ENCODE measurements at regions not wholly inside any gene's neighbourhood (a gene's known extent, or its start where the extent isn't known, plus 50 kb on each side); places are given as distances from the start of the nearest gene placed in this dataset.
"Not testable (repeated sequence)": the region's sequence is repeated elsewhere in the genome, so short reads cannot be mapped to it uniquely, and the experiment has no call there.

DNA sequence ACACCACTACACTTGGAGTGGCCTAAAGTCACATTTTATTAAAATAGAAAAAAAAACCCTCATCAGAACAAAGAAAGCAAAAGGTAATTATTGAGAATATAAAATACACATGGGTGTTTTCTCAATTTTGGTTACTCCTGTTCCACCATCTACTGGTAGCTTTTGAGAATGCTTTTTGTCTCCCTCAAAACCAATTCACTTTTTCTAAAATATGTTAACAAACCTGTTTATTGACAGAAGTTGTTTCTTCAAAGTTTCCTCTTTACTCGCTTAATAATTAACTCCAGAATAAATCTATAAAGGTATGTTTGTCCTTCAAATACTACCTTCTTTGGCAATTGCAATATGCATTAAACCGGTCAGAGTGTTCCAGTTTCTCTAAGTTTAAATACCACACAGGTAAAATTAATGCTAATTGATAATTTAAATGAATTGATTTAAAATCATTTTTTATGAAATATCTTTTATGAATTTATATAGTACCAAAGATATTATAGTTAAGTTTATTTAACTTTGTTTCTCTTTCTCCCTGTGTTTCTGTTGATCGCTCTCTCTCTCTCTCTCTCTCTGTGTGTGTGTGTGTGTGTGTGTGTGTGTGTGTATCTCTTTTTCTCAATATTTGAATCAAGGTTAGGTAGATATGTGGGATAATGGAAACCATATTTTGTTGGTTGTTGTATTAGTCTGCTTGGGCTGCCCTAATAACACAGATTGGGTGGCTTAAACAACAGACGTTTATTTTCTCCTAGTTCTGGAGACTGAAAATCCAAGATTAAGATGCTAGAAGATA, 487.4 kb downstream of the PRDM9 start:
- DNase-seq: peak; percentile 45

DNA sequence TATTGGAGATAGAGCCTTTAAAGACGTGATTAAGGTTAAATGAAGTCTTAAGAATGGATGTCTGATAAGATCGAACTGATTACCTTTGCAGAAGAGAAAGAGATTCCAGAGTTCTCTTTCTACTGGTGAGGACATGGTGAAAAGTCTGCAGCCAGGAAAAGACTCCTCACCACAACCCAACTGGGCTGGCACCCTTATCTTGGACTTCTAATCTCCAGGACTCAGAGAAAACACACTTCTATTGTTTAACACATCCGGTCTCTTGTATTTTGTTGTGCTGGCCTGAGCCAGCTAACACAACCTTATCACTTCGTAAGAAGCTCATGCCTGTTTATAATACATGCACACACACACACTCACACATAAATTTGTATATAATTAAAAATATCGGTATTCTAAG, 489.1 kb downstream of the PRDM9 start:
- DNase-seq: peak; percentile 10

DNA sequence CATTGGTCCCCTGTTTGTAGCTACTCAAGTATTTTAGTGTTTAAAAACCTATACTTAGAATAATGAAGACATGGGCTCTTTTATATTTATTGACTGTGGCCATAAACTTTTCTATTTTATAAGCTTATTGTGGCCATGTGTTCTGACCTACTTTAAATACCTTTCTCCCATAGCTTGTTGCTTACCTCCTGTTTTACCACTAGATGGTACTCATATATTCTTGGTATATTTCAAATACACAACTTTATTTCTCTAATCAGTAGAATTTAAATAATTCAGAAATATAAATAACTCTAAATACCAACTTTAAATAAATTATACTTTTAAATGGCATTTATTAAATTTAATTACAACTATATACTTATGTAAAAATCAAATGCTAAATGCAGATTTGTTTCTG, 498.0 kb downstream of the PRDM9 start:
- peak; percentile 3 for DNase-seq

DNA sequence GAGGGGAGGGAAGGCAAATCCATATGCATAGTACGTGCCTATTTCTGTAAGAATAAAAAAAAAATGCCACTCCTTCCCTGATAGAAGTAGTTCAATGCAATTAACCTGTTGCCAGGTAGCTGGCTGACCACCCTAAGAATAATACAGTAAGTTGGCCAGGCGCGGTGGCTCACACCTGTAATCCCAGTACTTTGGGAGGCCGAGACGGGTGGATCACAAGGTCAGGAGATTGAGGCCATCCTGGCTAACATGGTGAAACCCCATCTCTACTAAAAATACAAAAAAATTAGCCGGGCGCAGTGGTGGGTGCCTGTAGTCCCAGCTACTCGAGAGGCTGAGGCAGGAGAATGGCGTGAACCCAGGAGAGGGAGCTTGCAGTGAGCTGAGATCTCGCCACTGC, 510.3 kb downstream of the PRDM9 start:
- not testable (repeated sequence) for DNase-seq

DNA sequence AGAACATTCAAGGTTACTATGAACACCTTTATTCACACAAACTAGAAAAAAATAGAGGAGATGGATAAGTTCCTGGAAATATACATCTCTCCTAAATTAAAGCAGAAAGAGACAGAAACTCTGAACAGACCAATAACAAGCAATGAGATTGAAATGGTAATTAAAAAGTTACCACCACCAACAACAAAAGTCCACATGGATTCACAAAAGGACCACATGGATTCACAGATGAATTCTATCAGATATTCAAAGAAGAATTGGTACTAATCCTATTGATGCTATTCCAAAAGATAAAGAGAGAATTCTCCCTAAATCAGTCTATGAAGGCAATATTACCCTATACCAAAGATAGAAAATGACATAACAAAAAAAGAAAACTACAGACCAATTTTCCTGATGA, 518.9 kb downstream of the PRDM9 start:
- no peak for DNase-seq

DNA sequence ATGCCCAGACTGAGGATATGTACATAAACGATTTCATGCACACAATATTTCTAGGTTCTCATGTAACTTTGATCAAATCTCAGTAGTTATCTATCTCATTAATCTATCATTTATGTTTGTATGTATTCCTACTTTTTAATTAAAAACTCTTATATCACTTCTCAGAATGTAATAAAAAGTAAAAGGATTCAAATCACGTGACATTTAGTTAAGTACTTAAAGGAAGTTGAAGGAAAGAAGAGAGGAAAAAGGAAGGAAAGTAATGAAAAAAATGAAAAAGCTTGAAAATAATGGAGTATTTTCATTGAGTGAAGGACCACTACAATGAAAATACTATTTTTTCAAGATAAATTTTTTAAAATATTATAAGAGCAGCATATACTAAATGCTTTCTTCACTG, 535.3 kb downstream of the PRDM9 start:
- no peak for DNase-seq

DNA sequence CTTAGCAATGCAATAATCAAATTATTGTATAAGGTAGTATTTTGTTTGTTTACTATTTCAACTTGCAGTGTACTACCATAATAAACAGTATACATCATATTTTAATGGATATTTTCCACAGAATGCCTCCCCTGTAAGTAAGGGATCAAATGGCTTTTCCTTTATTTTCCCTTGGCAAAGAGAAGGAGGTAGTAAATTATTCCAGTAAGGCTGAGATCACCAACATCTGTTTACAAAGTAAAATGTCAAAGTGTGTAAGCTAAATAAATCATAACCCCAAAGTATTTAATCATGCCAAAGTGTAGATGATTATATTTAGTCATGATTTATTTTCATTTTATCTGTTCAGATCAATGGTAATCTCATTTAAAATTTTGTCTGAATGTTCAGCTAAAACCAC, 537.6 kb downstream of the PRDM9 start:
- DNase-seq: no peak

DNA sequence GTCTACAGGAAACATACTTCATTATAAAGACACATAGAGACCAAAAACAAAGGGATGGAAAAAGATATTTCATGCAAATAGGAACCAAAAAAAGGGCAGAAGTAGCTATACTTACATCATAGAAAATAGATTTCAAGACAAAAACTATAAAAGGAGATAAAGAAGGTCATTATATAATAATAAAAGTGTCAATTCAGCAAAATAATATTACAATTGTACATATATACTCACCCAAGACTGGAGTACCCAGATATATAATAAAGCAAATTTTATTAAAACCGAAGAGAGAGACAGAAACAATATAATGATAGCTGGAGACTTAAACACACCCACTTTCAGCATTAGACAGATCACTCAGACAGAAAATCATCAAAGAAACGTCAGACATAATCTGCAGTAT, 546.3 kb downstream of the PRDM9 start:
- DNase-seq: no peak

DNA sequence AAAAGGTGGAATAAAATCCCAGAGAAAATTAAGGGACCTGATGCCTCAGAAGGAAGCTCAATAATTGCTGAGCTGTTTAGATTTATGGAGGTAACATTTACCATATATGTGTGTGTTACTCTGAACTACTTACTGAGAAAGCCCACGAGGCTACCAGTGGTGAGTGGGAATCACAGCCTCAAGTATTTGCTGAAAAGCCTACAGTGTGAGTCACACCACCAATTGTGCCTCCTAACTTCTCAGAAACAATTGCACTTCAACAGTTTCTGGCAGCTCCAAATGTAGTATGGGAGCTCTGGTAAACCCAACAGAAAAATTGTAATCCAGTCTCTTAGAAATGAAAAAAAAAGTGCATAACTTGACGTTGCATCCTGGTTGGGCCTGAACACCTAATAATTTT, 551.6 kb downstream of the PRDM9 start:
- DNase-seq: no peak

DNA sequence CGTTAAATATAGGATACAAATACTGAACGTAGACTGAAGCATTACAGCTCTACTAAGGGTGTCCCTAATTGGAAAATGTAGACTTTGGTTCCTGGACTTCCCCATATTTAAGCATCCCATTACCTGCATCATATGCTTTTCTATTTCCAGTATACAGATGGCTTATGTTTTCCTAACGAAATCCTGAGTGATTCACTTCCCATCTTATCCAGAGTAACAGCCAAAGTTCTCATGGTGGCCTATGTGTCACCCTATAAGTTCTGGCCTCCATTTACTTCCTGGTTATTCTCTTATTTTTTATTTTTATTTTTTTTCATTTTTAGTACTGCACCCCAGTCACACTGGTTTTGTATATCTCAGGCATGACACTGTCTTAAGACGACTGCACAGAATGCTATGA, 552.3 kb downstream of the PRDM9 start:
- no peak for DNase-seq

DNA sequence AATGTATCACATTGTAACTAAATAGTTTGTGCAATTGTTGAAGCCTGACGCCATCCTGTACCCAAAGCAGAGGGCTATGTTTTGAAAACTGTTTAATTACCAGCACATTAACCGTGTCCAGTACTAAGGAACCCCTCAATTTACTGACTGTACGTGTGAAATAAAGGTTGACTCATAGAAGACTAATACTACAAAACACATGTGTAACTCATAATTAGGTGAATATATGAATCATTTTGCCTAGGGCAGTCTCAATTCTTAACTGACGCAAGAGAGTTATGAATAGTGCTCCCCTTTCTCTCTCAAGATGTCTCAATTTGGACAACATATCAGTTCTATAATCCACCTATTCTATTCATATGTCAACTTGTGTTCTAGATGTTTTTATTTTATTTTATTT, 558.4 kb downstream of the PRDM9 start:
- DNase-seq: no peak

DNA sequence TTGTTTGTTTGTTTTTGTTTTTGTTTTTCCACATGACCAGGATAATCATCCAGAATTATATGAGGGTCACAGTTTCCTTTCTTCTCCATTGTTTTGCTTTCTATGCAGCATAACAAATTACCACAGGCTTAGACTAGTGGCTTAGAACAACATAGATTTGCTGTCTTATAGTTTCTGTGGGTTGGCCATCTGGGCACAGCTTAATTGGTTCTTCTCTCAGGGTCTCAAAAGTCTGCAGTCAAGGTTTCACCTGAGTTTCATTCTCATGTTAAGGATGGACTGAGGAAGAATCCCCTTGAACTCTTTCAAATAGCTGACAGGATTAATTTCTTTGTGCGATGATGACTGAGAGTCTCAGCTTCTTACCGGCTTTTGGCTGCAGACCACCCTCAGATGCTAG, 559.8 kb downstream of the PRDM9 start:
- no peak for DNase-seq

DNA sequence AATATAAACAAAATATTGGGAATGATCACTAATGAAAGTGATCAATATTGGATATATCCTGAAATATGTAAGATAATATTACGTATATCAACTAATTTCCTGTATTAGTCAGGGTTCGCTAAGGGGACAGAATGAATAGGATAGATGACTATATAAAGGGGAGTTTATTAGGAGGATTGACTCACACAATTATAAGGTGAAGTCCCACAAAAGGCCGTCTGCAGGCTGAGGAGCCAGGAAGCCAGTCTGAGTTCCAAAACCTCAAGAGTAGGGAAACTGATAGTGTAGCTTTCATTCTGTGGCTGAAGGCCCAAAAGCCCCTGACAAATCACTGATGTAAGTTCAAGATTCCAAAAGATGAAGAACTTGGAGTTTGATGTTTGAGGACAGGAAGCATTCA, 561.1 kb downstream of the PRDM9 start:
- no peak for DNase-seq

DNA sequence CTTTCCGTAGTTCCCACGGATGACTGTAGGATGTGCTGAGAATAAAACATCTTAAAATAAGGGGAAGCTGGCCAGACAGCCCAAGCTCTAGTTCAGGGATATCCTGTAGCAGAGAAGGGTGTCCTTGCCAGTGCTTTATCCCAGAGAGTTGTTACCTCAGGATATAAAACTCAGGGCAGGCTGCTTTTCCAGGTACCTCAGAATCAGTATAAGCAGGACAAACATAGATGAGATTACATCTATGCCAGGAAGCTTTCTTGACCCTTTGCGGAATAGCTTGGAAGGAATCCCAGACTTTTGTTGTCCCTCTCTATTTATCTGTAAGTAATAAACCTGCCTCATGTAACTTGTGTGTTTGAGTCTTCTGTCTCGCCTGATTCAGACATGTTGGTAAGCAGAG, 565.7 kb downstream of the PRDM9 start:
- DNase-seq: no peak

DNA sequence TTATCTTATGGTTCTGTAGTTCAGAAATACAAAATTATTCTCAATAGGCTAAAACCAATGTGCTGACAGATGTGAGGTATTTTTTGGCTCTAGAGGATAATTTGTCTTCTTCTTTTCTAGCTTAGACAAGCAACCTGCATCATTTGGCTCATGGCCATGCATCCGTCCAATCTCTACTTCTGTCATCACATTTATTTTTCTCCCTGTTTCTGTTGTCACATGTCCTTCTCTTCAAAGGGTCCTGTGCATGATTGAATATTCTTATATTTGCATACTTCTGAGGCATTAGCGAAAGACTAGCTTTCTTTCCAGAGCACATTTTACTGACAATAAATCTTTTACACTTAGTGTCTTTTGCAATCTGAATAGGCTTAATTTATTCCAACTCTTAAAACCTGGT, 564.7 kb downstream of the CDH10 start:
- DNase-seq: no peak

DNA sequence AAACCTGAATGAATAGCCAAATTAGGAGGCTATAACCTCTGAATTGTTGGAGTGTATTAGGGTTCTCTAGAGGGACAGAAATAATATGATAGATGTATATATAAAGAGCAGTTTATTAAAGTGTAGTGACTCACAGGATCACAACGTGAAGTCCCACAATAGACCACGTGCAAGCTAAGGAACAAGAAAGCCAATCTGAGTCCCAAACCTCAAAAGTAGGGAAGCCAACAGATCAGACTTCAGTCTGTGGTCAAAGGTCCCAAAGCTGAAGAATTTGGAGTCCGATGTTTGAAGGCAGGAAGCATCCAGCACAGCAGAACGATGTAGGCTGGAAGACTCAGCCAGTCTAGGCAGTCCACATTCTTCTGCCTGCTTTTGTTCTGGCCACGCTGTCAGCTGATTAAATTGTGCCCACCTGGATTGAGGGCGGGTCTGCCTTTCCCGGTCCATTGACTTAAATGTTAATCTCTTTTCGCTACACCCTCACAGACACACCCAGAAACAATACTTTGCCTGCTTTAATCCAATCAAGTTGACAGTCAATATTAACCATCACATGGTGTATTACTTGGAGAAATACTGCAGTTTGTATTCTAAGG, 550.6 kb downstream of the CDH10 start:
- DNase-seq: no peak

DNA sequence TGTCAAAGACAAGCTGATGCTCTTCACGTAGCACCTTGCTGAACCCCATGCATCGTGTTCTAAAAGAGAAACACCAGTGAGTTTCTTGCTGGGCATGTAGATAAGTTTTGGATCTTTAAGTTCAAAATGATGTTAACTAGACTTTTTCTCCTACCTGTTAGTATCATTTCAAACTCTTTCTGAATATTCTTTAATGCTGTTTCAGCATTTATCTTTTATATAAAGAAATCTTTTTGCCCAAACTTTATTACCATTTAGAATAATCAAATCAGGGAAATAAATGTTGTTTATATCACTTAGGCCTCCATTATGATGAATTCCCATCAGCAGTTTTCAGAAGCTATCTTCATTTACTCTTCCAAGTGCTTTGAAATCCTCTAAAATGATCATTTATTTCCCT, 542.8 kb downstream of the CDH10 start:
- no peak for DNase-seq

DNA sequence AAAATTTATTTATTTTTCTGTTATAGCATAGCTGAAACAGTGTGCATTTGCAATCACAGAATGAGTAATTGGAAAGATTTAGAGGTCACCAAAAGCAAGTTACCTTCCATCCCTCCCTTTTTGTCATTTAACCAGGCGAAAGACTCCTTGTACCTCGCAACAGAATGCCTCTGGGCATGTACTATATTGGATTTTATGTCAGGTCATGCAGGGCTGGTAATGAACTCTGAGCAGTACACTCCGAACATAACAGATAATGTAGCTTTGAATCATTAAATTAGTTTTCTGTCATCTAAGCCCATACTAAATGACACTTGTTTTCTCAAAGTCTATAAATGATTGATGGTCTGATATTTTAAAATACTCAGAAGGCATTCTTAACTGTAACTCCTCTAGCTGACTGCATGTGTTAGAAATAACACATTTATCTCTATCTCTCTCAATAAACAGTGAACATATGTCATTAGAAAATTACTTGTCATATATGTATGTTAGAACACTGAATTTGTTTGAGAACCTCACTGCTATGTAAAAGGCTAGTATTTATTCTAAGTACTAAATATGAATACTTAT, 541.2 kb downstream of the CDH10 start:
- DNase-seq: no peak

DNA sequence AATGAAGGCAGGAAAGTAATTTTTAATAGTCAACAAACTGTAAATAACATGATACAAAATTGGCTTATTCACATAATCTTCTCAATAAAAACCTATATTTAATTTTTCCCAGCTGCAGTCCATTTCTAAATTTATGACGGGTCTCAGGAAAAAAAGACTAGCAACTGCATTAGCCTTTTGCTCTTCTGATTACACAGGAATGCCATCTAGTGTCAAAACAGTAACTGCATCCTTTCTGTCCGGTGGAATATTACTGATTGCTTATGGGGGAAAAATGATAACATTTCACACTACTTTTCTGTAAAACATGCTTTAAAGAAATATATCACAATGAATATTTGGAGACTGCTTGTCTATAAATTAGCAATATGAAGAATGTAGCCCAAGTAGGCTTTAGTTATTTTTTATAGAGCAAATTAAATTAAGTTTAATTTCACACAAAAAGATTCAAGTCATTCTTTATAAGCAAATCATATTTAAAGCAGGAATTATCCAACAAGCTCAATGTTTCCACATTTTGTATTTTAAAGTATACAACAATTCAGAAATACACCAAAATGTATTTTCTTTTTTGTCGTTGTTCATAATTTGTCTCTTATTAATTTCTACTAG, 534.7 kb downstream of the CDH10 start:
- peak; percentile 73 for DNase-seq

DNA sequence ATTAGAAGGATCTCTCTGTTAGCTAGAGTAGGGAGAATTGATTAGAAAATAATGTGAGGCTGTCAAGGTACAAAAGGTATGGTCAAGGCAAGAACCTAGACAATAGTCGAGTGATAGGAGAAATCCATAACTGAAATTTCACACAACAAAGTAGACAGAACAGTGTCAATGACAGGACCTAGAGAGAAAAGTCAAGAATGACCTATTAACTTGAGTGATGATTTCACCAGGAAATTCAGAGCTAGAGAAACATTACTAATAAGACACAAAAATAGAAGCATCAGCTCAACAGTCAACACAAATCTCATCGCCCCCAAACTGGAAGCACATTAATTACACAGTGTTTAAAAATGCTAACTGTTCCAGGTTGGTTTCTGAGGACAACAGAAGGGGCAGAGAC, 532.4 kb downstream of the CDH10 start:
- no peak for DNase-seq

DNA sequence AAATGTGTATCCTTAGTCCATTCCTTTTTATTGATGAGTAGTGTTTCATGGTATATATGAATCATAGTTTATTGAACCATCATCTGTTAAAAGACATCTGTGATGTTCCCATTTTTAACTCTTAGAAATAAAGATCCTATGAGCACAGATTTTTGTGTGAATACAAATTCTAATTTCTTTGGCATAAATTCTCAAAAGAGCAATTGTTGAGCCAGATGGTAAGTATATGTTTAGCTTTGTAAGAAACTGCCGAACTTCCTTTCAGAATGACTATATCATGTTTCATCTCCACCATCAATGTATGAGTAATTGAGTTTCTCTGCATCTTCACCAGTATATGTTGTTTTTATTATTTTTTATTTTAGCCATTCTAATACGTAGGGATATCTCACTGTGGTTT, 526.4 kb downstream of the CDH10 start:
- DNase-seq: no peak

DNA sequence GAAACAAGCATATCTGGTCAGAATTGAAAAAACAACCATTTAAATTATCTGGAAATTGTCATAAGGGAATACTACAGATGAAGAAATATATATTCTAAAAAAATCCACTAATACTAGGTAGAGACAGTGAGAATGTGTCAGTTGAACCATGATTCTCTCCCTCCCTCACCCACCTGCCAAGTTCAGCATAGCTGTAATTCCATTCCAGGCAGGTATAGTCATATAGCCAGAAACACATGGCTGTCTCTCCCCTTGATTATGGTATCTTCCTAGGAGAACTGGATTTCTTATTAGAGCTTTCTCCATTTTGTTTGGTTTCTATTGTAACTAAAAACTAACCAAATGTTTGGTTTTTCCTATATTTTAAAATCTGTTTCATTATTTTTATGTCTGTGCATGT, 509.2 kb downstream of the CDH10 start:
- DNase-seq: no peak

DNA sequence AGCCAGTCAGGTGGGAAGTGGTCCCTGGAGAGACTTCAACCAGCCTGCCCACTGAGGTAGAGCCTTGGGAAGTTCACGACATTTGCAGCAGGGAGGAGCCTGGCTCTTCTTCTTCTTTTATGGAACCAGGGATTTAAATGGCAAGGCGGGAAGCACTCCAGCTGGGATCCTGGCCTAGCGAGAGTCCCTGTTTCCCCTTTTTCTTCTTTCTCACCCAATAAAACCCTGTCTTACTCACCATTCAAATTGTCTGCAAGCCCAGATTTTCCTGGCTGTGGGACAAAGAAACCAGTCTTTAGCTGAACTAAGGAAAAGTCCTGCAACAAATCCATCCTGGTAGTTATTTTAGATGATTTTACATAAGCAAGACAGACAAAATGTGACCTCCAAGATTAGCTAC, 503.7 kb downstream of the CDH10 start:
- DNase-seq: no peak

DNA sequence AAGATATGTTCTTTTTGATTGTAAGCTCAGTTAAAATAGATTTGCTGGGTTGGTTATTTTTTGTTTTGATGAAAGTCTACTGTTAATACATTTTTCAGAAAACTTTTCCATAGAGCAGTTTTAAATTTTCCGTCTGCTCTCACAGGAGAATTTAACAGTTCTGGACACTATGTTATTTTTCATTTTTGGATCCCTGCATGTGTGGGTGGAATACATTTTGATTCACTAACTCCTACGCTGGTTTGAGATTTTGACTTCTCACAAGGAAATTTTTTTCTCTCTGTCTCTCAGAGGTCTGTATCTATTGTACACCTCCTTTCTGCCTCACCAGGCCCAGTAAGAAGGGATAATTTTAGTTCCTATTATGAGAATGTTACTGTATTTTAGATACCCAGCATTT, 502.4 kb downstream of the CDH10 start:
- DNase-seq: no peak

Data from OCI-M1 (cell line).